IPS-20b (cell line): ENCODE measurements at regions not wholly inside any gene's neighbourhood (a gene's known extent, or its start where the extent isn't known, plus 50 kb on each side); places are given as distances from the start of the nearest gene placed in this dataset.

Experiments used
- H3K27ac ChIP-seq: one replicate; pipeline ENCODE4 v1.5.1; 2013; ENCODE audit warnings: low read length
- H3K27me3 ChIP-seq: 2 replicates; pipeline ENCODE4 v1.6.1; 2013; ENCODE audit warnings: mild to moderate bottlenecking, low read length, inconsistent platforms; ENCODE audit not compliant: insufficient read depth
- H3K36me3 ChIP-seq: 2 replicates; pipeline ENCODE4 v1.6.1; 2013; ENCODE audit warnings: low read depth, mild to moderate bottlenecking, inconsistent platforms, low read length, moderate library complexity; ENCODE audit not compliant: insufficient read depth
- H3K4me1 ChIP-seq: 2 replicates; pipeline ENCODE4 v1.6.1; 2013; ENCODE audit warnings: mild to moderate bottlenecking, control low read depth, inconsistent platforms, low read length, moderate library complexity; ENCODE audit not compliant: insufficient read depth
- H3K4me3 ChIP-seq: 2 replicates; pipeline ENCODE4 v1.5.1; 2013; ENCODE audit warnings: mild to moderate bottlenecking, low read length, inconsistent platforms
- H3K9ac ChIP-seq: 2 replicates; pipeline ENCODE4 v1.6.1; 2013; ENCODE audit warnings: low read depth, mild to moderate bottlenecking, inconsistent platforms, low read length, moderate library complexity
- H3K9me3 ChIP-seq: 2 replicates; pipeline ENCODE4 v1.6.1; 2013; ENCODE audit warnings: mild to moderate bottlenecking, low read depth, low read length, inconsistent platforms; ENCODE audit not compliant: insufficient read depth

- no peaks in the 10 kb centered on the region for H3K27me3 ChIP-seq
- no peak overlapping the region for H3K9ac ChIP-seq
- H3K4me3 ChIP-seq, result no peak overlapping the region
- no peak overlapping the region for H3K27ac ChIP-seq
- peaks cover 14% of the 10 kb centered on the region for H3K4me1 ChIP-seq
- H3K36me3 ChIP-seq, result no peaks in the 10 kb centered on the region
- H3K9me3 ChIP-seq, result no peaks in the 10 kb centered on the region
These were observed 58.3 kb upstream of the STXBP1 start for GRCh38 chr9:127553793-127554192.

- Histone ChIP-seq H3K9me3 (no peaks in the 10 kb centered on the region), H3K4me1 (peaks cover 14% of the 10 kb centered on the region), H3K9ac (0 out of 2 replicates have a peak overlapping the region, but pooled peaks have one; percentile 4), H3K27me3 (no peaks in the 10 kb centered on the region), H3K27ac (no peak overlapping the region), H3K4me3 (no peak overlapping the region), H3K36me3 (0 out of 2 replicates have a peak, but pooled peaks cover 5% of the 10 kb centered on the region)
These were observed 56.9 kb upstream of the STXBP1 start for GRCh38 chr9:127554966-127555839.

- H3K9ac ChIP-seq, result 0 out of 2 replicates have a peak overlapping the region, but pooled peaks have one; percentile 4
- peaks cover 12% of the 10 kb centered on the region; the same call in 1 of the 2 replicates for H3K36me3 ChIP-seq
- peaks cover 14% of the 10 kb centered on the region for H3K4me1 ChIP-seq
- no peak overlapping the region for H3K4me3 ChIP-seq
- H3K27ac ChIP-seq, result no peak overlapping the region
- H3K9me3 ChIP-seq, result no peaks in the 10 kb centered on the region
- no peaks in the 10 kb centered on the region for H3K27me3 ChIP-seq
These were observed 55.9 kb upstream of the STXBP1 start for GRCh38 chr9:127555840-127556820.

- H3K27me3 ChIP-seq, result no peaks in the 10 kb centered on the region
- H3K9ac ChIP-seq, result no peak overlapping the region
- peaks cover 12% of the 10 kb centered on the region; the same call in 1 of the 2 replicates for H3K36me3 ChIP-seq
- no peak overlapping the region for H3K4me3 ChIP-seq
- no peaks in the 10 kb centered on the region for H3K9me3 ChIP-seq
- no peak overlapping the region for H3K27ac ChIP-seq
- peaks cover 20% of the 10 kb centered on the region for H3K4me1 ChIP-seq
These were observed 55.2 kb upstream of the STXBP1 start for GRCh38 chr9:127556871-127557270.

- H3K36me3 ChIP-seq, result peaks cover 12% of the 10 kb centered on the region; the same call in 1 of the 2 replicates
- peak overlapping the region; percentile 10; the same call in 1 of the 2 replicates for H3K9ac ChIP-seq
- H3K9me3 ChIP-seq, result no peaks in the 10 kb centered on the region
- H3K4me1 ChIP-seq, result peaks cover 23% of the 10 kb centered on the region
- peak overlapping the region; percentile 43 for H3K27ac ChIP-seq
- no peaks in the 10 kb centered on the region for H3K27me3 ChIP-seq
- no peak overlapping the region for H3K4me3 ChIP-seq
These were observed 54.6 kb upstream of the STXBP1 start for GRCh38 chr9:127557466-127557869.

GRCh38 chr9:127557998-127558546 lies 54.0 kb upstream of the STXBP1 start:
- Histone ChIP-seq H3K4me3 (no peak overlapping the region), H3K9me3 (no peaks in the 10 kb centered on the region), H3K4me1 (peaks cover 25% of the 10 kb centered on the region), H3K36me3 (peaks cover 12% of the 10 kb centered on the region; the same call in 1 of the 2 replicates), H3K9ac (peak overlapping the region; percentile 10; the same call in 1 of the 2 replicates), H3K27ac (peak overlapping the region; percentile 43), H3K27me3 (no peaks in the 10 kb centered on the region)

GRCh38 chr9:127558581-127559246 lies 53.4 kb upstream of the STXBP1 start:
- Histone ChIP-seq H3K36me3 (peaks cover 12% of the 10 kb centered on the region; the same call in 1 of the 2 replicates), H3K9ac (no peak overlapping the region), H3K4me1 (peaks cover 25% of the 10 kb centered on the region), H3K27me3 (no peaks in the 10 kb centered on the region), H3K9me3 (no peaks in the 10 kb centered on the region), H3K27ac (no peak overlapping the region), H3K4me3 (no peak overlapping the region)

GRCh38 chr9:127559247-127559680 lies 52.8 kb upstream of the STXBP1 start:
- no peak overlapping the region for H3K4me3 ChIP-seq
- H3K27ac ChIP-seq, result no peak overlapping the region
- H3K36me3 ChIP-seq, result peaks cover 12% of the 10 kb centered on the region; the same call in 1 of the 2 replicates
- no peak overlapping the region for H3K9ac ChIP-seq
- peaks cover 25% of the 10 kb centered on the region for H3K4me1 ChIP-seq
- H3K27me3 ChIP-seq, result no peaks in the 10 kb centered on the region
- no peaks in the 10 kb centered on the region for H3K9me3 ChIP-seq

- Histone ChIP-seq H3K4me3 (no peak overlapping the region), H3K4me1 (peaks cover 16% of the 10 kb centered on the region), H3K9ac (no peak overlapping the region), H3K27me3 (no peaks in the 10 kb centered on the region), H3K9me3 (no peaks in the 10 kb centered on the region), H3K36me3 (peaks cover 12% of the 10 kb centered on the region; the same call in 1 of the 2 replicates), H3K27ac (no peak overlapping the region)
These were observed 50.4 kb upstream of the STXBP1 start for GRCh38 chr9:127561491-127562278.
